H1 (cell line): ENCODE measurements at regions not wholly inside any gene's neighbourhood (a gene's known extent, or its start where the extent isn't known, plus 50 kb on each side); places are given as distances from the start of the nearest gene placed in this dataset.

Experiments used
- CTCF ChIA-PET: fragments of 300-600 bp; sonication (Branson Sonifier 250); formaldehyde crosslinking; loops from one replicate; lab custom pipeline; 2021; ENCODE audit not compliant: partially characterized antibody; lab: Charles Lee
- POLR2A ChIA-PET: fragments of 300-600 bp; sonication (Branson Sonifier 250); formaldehyde crosslinking; loops from one replicate; lab custom pipeline; 2021; ENCODE audit warnings: inconsistent platforms; ENCODE audit not compliant: partially characterized antibody; lab: Charles Lee
- DNase-seq, 2 experiments: peaks; one replicate each; pipeline versions ENCODE4 v3.0.0 to v3.0.0-alpha.2; 2010 to 2022; ENCODE audit warnings: low spot score in 2 of 2, low read depth in 1 of 2, mixed read lengths in 1 of 2
- FAIRE-seq: peaks from 2 replicates; lab custom pipeline; 2011; peaks lifted over from hg19 to GRCh38; lab: Jason Lieb, UNC
- H2AFZ ChIP-seq: 2 replicates; pipeline ENCODE4 v1.8.1; 2012; ENCODE audit warnings: low read length, inconsistent platforms
- H2AK5ac ChIP-seq: 2 replicates; pipeline ENCODE4 v1.6.1; 2013; ENCODE audit warnings: low read depth, low read length
- H2BK120ac ChIP-seq: replicated peaks from 2 replicates; pipeline ENCODE3; 2013; ENCODE audit warnings: low read depth, low read length, inconsistent platforms
- H2BK12ac ChIP-seq: 2 replicates; pipeline ENCODE4 v1.6.1; 2013; ENCODE audit warnings: low read depth, low read length
- H2BK15ac ChIP-seq: 2 replicates; pipeline ENCODE4 v1.6.1; 2013; ENCODE audit warnings: low read length
- H2BK20ac ChIP-seq: 2 replicates; pipeline ENCODE4 v1.6.1; 2013; ENCODE audit warnings: low read length
- H2BK5ac ChIP-seq: 2 replicates; pipeline ENCODE4 v1.6.1; 2013; ENCODE audit warnings: low read depth, low read length
- H3K14ac ChIP-seq: 2 replicates; pipeline ENCODE4 v1.6.1; 2013; ENCODE audit warnings: inconsistent platforms; ENCODE audit not compliant: insufficient read length
- H3K18ac ChIP-seq: 2 replicates; pipeline ENCODE4 v1.6.1; 2013; ENCODE audit warnings: low read length; ENCODE audit errors: extremely low read depth
- H3K23ac ChIP-seq: 2 replicates; pipeline ENCODE4 v1.6.1; 2013; ENCODE audit warnings: inconsistent platforms; ENCODE audit not compliant: insufficient read length
- H3K23me2 ChIP-seq: 2 replicates; pipeline ENCODE4 v1.6.1; 2013; ENCODE audit warnings: low read depth, low read length
- H3K27ac ChIP-seq: 2 replicates; pipeline ENCODE4 v1.6.1; 2011; ENCODE audit warnings: low read depth, low read length, inconsistent platforms
- H3K27me3 ChIP-seq, 4 experiments: replicated peaks in 1 of 4; 1 replicate in 1 of 4; 2 replicates in 3 of 4; pipeline versions ENCODE4 v1.6.1 to v1.8.1; 2011 to 2013; ENCODE audit warnings: low read length in 3 of 4, mild to moderate bottlenecking in 3 of 4, inconsistent platforms in 2 of 4, mixed read lengths in 2 of 4, moderate library complexity in 1 of 4; ENCODE audit not compliant: control insufficient read depth in 3 of 4, insufficient read depth in 3 of 4; ENCODE audit errors: extremely low read depth in 1 of 4
- H3K36me3 ChIP-seq, 4 experiments: 2 replicates each; pipeline versions ENCODE4 v1.6.1 to v1.8.1; 2011 to 2013; ENCODE audit warnings: mild to moderate bottlenecking in 4 of 4, low read length in 3 of 4, moderate library complexity in 2 of 4, control low read depth in 1 of 4, inconsistent platforms in 1 of 4; ENCODE audit not compliant: insufficient read depth in 4 of 4, control insufficient read depth in 2 of 4
- H3K4ac ChIP-seq: replicated peaks from 2 replicates; pipeline ENCODE3; 2013; ENCODE audit warnings: low read length, low read depth, mixed read lengths, inconsistent platforms; ENCODE audit not compliant: insufficient read length
- H3K4me1 ChIP-seq, 4 experiments: replicated peaks in 1 of 4; 1 replicate in 1 of 4; 2 replicates in 3 of 4; pipeline versions ENCODE4 v1.6.1 to v1.8.1; 2011 to 2013; ENCODE audit warnings: low read length in 3 of 4, inconsistent platforms in 2 of 4, mixed read lengths in 1 of 4; ENCODE audit not compliant: insufficient read depth in 4 of 4, control insufficient read depth in 3 of 4
- H3K4me2 ChIP-seq, 2 experiments: 2 replicates each; pipeline versions ENCODE4 v1.6.1 to v1.8.1; 2011 to 2013; ENCODE audit warnings: low read depth in 2 of 2, low read length in 2 of 2, control low read depth in 1 of 2, inconsistent platforms in 1 of 2, mild to moderate bottlenecking in 1 of 2; ENCODE audit not compliant: insufficient read depth in 1 of 2
- H3K4me3 ChIP-seq, 4 experiments: fragments of 200-600, 300-600 bp in 1 of 4; sonication (generic), shearing (Covaris generic), sonication (Bioruptor Twin) in 1 of 4; 2 replicates each; pipeline versions ENCODE4 v1.5.1 to v1.8.1; 2011 to 2016; ENCODE audit warnings: low read length in 4 of 4, low read depth in 3 of 4, control low read depth in 2 of 4, inconsistent platforms in 2 of 4, mild to moderate bottlenecking in 2 of 4, mixed read lengths in 1 of 4, moderate library complexity in 1 of 4; ENCODE audit not compliant: insufficient read depth in 2 of 4; ENCODE audit errors: extremely low read depth in 1 of 4
- H3K56ac ChIP-seq: replicated peaks from 2 replicates; pipeline ENCODE3; 2013; ENCODE audit warnings: low read depth, mild to moderate bottlenecking, mixed read lengths, low read length, inconsistent platforms; ENCODE audit not compliant: insufficient read length
- H3K79me1 ChIP-seq: 2 replicates; pipeline ENCODE4 v1.6.1; 2013; ENCODE audit warnings: low read depth, low read length, control low read depth
- H3K79me2 ChIP-seq, 2 experiments: 2 replicates each; pipeline versions ENCODE4 v1.6.1 to v1.8.1; 2012 to 2013; ENCODE audit warnings: low read length in 2 of 2, mild to moderate bottlenecking in 2 of 2, inconsistent platforms in 1 of 2; ENCODE audit not compliant: insufficient read depth in 2 of 2, control insufficient read depth in 1 of 2
- H3K9ac ChIP-seq, 4 experiments: replicated peaks in 1 of 4; 1 replicate in 1 of 4; 2 replicates in 3 of 4; pipeline versions ENCODE4 v1.6.1 to v1.8.1; 2011 to 2013; ENCODE audit warnings: low read depth in 3 of 4, low read length in 3 of 4, control low read depth in 2 of 4, mild to moderate bottlenecking in 2 of 4, moderate library complexity in 2 of 4, inconsistent platforms in 1 of 4; ENCODE audit errors: extremely low read depth in 1 of 4
- H3K9me3 ChIP-seq, 2 experiments: 2 replicates each; pipeline versions ENCODE4 v1.6.1 to v1.8.1; 2012 to 2013; ENCODE audit warnings: mild to moderate bottlenecking in 2 of 2, moderate library complexity in 2 of 2, control low read depth in 1 of 2, inconsistent platforms in 1 of 2, low read depth in 1 of 2, low read length in 1 of 2, mixed read lengths in 1 of 2; ENCODE audit not compliant: insufficient read depth in 2 of 2
- H4K20me1 ChIP-seq, 2 experiments: replicated peaks in 1 of 2; 2 replicates each; pipeline versions ENCODE3 to v1.8.1; 2011 to 2013; ENCODE audit warnings: inconsistent platforms in 2 of 2, low read length in 2 of 2, mild to moderate bottlenecking in 1 of 2; ENCODE audit not compliant: insufficient read depth in 2 of 2, control insufficient read depth in 1 of 2
- H4K5ac ChIP-seq: 2 replicates; pipeline ENCODE4 v1.6.1; 2013; ENCODE audit warnings: low read length, low read depth, mixed read lengths, inconsistent platforms; ENCODE audit not compliant: insufficient read length
- H4K8ac ChIP-seq: 2 replicates; pipeline ENCODE4 v1.8.0; 2013; ENCODE audit warnings: mild to moderate bottlenecking, moderate library complexity, low read length, inconsistent platforms; ENCODE audit not compliant: insufficient read depth; ENCODE audit errors: extremely low read depth
- H4K91ac ChIP-seq: replicated peaks from 2 replicates; pipeline ENCODE3; 2013; ENCODE audit warnings: low read length, mixed read lengths, inconsistent platforms; ENCODE audit not compliant: insufficient read length
- E2F6 ChIP-seq: IDR thresholded peaks from 2 replicates; pipeline ENCODE4 v1.6.1; 2012; ENCODE audit warnings: inconsistent platforms
- EZH2 ChIP-seq: fragments of 200-600 bp; sonication (generic); IDR thresholded peaks from 2 replicates; pipeline ENCODE4 v1.7.1; 2012; ENCODE audit warnings: low read depth, mild to moderate bottlenecking, moderate library complexity, low read length, inconsistent platforms; ENCODE audit not compliant: severe bottlenecking
- JUN ChIP-seq: IDR thresholded peaks from 2 replicates; pipeline ENCODE4 v1.6.1; 2011; ENCODE audit warnings: low read depth, mild to moderate bottlenecking, improper control_type of control experiment, low read length
- KDM1A ChIP-seq: fragments of 200-600, 300-600 bp; sonication (generic); IDR thresholded peaks from 2 replicates; pipeline ENCODE4 v1.7.1; 2016; ENCODE audit warnings: mild to moderate bottlenecking, low read length, borderline replicate concordance
- MAFK ChIP-seq: IDR thresholded peaks from 2 replicates; pipeline ENCODE4 v1.6.1; 2012; ENCODE audit warnings: low read depth, mild to moderate bottlenecking, improper control_type of control experiment, low read length
- RAD21 ChIP-seq, 2 experiments: IDR thresholded peaks in 1 of 2; conservative IDR thresholded peaks in 1 of 2; 2 replicates each; pipeline ENCODE4 v1.6.1; 2011; ENCODE audit warnings: low read depth in 2 of 2, low read length in 2 of 2, improper control_type of control experiment in 1 of 2, inconsistent platforms in 1 of 2, mild to moderate bottlenecking in 1 of 2, moderate library complexity in 1 of 2
- RFX5 ChIP-seq: IDR thresholded peaks from 2 replicates; pipeline ENCODE4 v1.6.1; 2011; ENCODE audit warnings: low read depth, low read length, improper control_type of control experiment, borderline replicate concordance
- SIN3A ChIP-seq, 2 experiments: IDR thresholded peaks in 1 of 2; conservative IDR thresholded peaks in 1 of 2; 2 replicates each; pipeline ENCODE4 v1.6.1; 2011 to 2012; ENCODE audit warnings: low read length in 2 of 2, improper control_type of control experiment in 1 of 2, low read depth in 1 of 2, mild to moderate bottlenecking in 1 of 2
- SIRT6 ChIP-seq: IDR thresholded peaks from one replicate; pipeline ENCODE4 v1.7.1; 2012; ENCODE audit warnings: low read length, inconsistent platforms
- SP1 ChIP-seq: IDR thresholded peaks from 2 replicates; pipeline ENCODE4 v1.6.1; 2011; ENCODE audit warnings: low read depth, low read length
- SP4 ChIP-seq: IDR thresholded peaks from 2 replicates; pipeline ENCODE4 v1.6.1; 2012; ENCODE audit warnings: low read length, inconsistent platforms
- TAF7 ChIP-seq: optimal IDR thresholded peaks from 2 replicates; pipeline ENCODE3; 2011; ENCODE audit warnings: low read depth, mild to moderate bottlenecking, inconsistent platforms, low read length, moderate library complexity, borderline replicate concordance
- YY1 ChIP-seq: IDR thresholded peaks from 2 replicates; pipeline ENCODE4 v1.6.1; 2011; ENCODE audit warnings: low read depth, mild to moderate bottlenecking, low read length
- ZNF274 ChIP-seq: IDR thresholded peaks from 2 replicates; pipeline ENCODE4 v1.7.0; 2012; ENCODE audit warnings: low read length, borderline replicate concordance; ENCODE audit errors: extremely low read depth
- WGBS, 2 experiments: shearing (Covaris generic) in 1 of 2; methylation state at CpG; one replicate each; pipeline versions ENCODE4 v1.1.6 to v1.1.7; 2013 to 2015; ENCODE audit warnings: low lambda C conversion rate in 2 of 2, mixed read lengths in 2 of 2, inconsistent platforms in 1 of 2, low coverage in 1 of 2, missing lambda C conversion rate in 1 of 2; ENCODE audit not compliant: insufficient replicate concordance in 2 of 2, insufficient coverage in 1 of 2, insufficient read length in 1 of 2; ENCODE audit errors: extremely low coverage in 1 of 2, missing lambda C conversion rate in 1 of 2; 5-methylcytosine and 5-hydroxymethylcytosine counted together

- Histone ChIP-seq H2BK120ac (no peak overlapping the region), H3K9me3 (no peaks in the 10 kb centered on the region), H3K4me1 (no peaks in the 10 kb centered on the region), H3K23me2 (no peaks in the 10 kb centered on the region), H3K36me3 (no peaks in the 10 kb centered on the region), H2BK5ac (no peak overlapping the region), H3K79me1 (no peaks in the 10 kb centered on the region), H2BK15ac (no peak overlapping the region), H4K8ac (no peak overlapping the region), H3K27me3 (no peaks in the 10 kb centered on the region), H4K91ac (no peak overlapping the region), H3K23ac (no peak overlapping the region), H2AFZ (no peak overlapping the region), H4K5ac (no peak overlapping the region), H3K14ac (no peak overlapping the region), H3K4me3 (no peak overlapping the region), H3K79me2 (no peaks in the 10 kb centered on the region), H2BK20ac (no peak overlapping the region), H4K20me1 (no peaks in the 10 kb centered on the region), H2BK12ac (no peak overlapping the region), H3K9ac (no peak overlapping the region), H3K4ac (no peak overlapping the region), H3K18ac (no peak overlapping the region), H3K27ac (no peak overlapping the region), H3K4me2 (no peak overlapping the region), H2AK5ac (no peak overlapping the region), H3K56ac (no peak overlapping the region)
- CTCF ChIA-PET: no interaction called here
- no peak for FAIRE-seq
- no peak for DNase-seq
- POLR2A ChIA-PET: no interaction called here
- WGBS, 2 experiments: 100% methylated on average over 1 of the region's 1 CpG; no CpG with 5 or more reads in 1 of the 2 experiments
- no peak for TF ChIP-seq JUN
- no peak for TF ChIP-seq SP1
- TF ChIP-seq TAF7: no peak
- no peak for TF ChIP-seq SP4
- no peak for TF ChIP-seq KDM1A
- TF ChIP-seq EZH2: no peak
- no peak for TF ChIP-seq RAD21 (IDR thresholded peaks at IDR 0.05 in 1 of 2, conservative IDR thresholded peaks at IDR 0.05 in 1 of 2; ENCODE audit: low read depth in 2 of 2, low read length in 2 of 2)
- no peak for TF ChIP-seq SIRT6
- no peak for TF ChIP-seq SIN3A (conservative IDR thresholded peaks at IDR 0.05 in 1 of 2, IDR thresholded peaks at IDR 0.05 in 1 of 2; ENCODE audit: low read depth in 1 of 2, low read length in 2 of 2)
- TF ChIP-seq ZNF274: no peak
- no peak for TF ChIP-seq YY1
- TF ChIP-seq E2F6: no peak
- TF ChIP-seq MAFK: no peak
- no peak for TF ChIP-seq RFX5
These were observed 250.5 kb upstream of the ATP2B1 start for GRCh38 chr12:89959179-89959578.
